B cell (primary cell): ENCODE measurements at regions not wholly inside any gene's neighbourhood (a gene's known extent, or its start where the extent isn't known, plus 50 kb on each side); places are given as distances from the start of the nearest gene placed in this dataset.

Source experiments
- ATAC-seq: fragments of 200-7000 bp; cut with Tn5 transposase; one replicate; pipeline ENCODE4 v1.10.0; 2021; ENCODE audit warnings: low read depth, mild to moderate bottlenecking, moderate number of reproducible peaks, moderate library complexity
- CTCF ChIA-PET: fragments of 350-600 bp; sonication (Branson Sonifier 250); formaldehyde crosslinking; loops from one replicate; lab custom pipeline; 2021; ENCODE audit warnings: antibody characterized with exemption, inconsistent platforms; lab: Charles Lee
- POLR2A ChIA-PET: fragments of 350-600 bp; sonication (Branson Sonifier 250); formaldehyde crosslinking; loops from one replicate; lab custom pipeline; 2021; ENCODE audit warnings: antibody characterized with exemption; lab: Charles Lee
- DNase-seq: peaks from one replicate; pipeline ENCODE4 v3.0.0; 2013
- H2AFZ ChIP-seq: 2 replicates; pipeline ENCODE4 v1.6.1; 2012; ENCODE audit warnings: mild to moderate bottlenecking, low read depth, low read length; ENCODE audit not compliant: insufficient read depth, poor library complexity, severe bottlenecking
- H3K27ac ChIP-seq, 2 donors: 1 replicate in 1 of 2; 2 replicates in 1 of 2; pipeline ENCODE4 v1.5.1; 2012 to 2013; ENCODE audit warnings: low read length in 2 of 2, mild to moderate bottlenecking in 2 of 2, moderate library complexity in 1 of 2
- H3K27me3 ChIP-seq, 4 experiments: fragments of 200-600 bp in 1 of 4; sonication (generic) in 1 of 4; replicated peaks in 1 of 4; 1 replicate in 2 of 4; 2 replicates in 2 of 4; pipeline versions ENCODE4 v1.6.1 to v1.7.0; 2013 to 2016; ENCODE audit warnings: low read length in 3 of 4, mild to moderate bottlenecking in 2 of 4, mixed read lengths in 1 of 4, moderate library complexity in 1 of 4; ENCODE audit not compliant: insufficient read depth in 4 of 4, control insufficient read depth in 3 of 4; ENCODE audit errors: control extremely low read depth in 1 of 4
- H3K36me3 ChIP-seq, 2 experiments: replicated peaks in 1 of 2; 1 replicate in 1 of 2; 2 replicates in 1 of 2; pipeline versions ENCODE4 v1.6.1 to v1.7.1; 2013; ENCODE audit warnings: low read length in 1 of 2; ENCODE audit not compliant: insufficient read depth in 2 of 2, control insufficient read depth in 1 of 2; ENCODE audit errors: control extremely low read depth in 1 of 2, extremely low read depth in 1 of 2
- H3K4me1 ChIP-seq, 2 donors: fragments of 200-600 bp in 1 of 2; sonication (generic) in 1 of 2; 1 replicate in 1 of 2; 2 replicates in 1 of 2; pipeline versions ENCODE4 v1.5.1 to v1.6.1; 2013 to 2017; ENCODE audit warnings: low read length in 2 of 2; ENCODE audit not compliant: control insufficient read depth in 2 of 2, insufficient read depth in 2 of 2
- H3K4me2 ChIP-seq: replicated peaks from 2 replicates; pipeline ENCODE3; 2012; ENCODE audit warnings: mild to moderate bottlenecking, low read depth, low read length; ENCODE audit not compliant: poor library complexity, severe bottlenecking
- H3K4me3 ChIP-seq, 5 experiments: fragments of 200-600 bp in 1 of 5; sonication (generic) in 1 of 5; 1 replicate in 3 of 5; 2 replicates in 2 of 5; pipeline versions ENCODE4 v1.5.1 to v1.7.0; 2011 to 2016; ENCODE audit warnings: low read length in 4 of 5, mild to moderate bottlenecking in 4 of 5, low read depth in 2 of 5, control low read depth in 1 of 5, moderate library complexity in 1 of 5; ENCODE audit not compliant: insufficient read depth in 1 of 5; ENCODE audit errors: control extremely low read depth in 1 of 5, extremely low read depth in 1 of 5
- H3K79me2 ChIP-seq: fragments of 200-600 bp; sonication (generic); one replicate; pipeline ENCODE4 v1.6.0; 2016; ENCODE audit warnings: low read length; ENCODE audit not compliant: control insufficient read depth, insufficient read depth
- H3K9ac ChIP-seq: fragments of 200-600 bp; sonication (generic); 2 replicates; pipeline ENCODE4 v1.6.1; 2017; ENCODE audit warnings: mild to moderate bottlenecking, low read length, moderate library complexity
- H3K9me3 ChIP-seq, 3 donors: one replicate each; pipeline versions ENCODE4 v1.6.1 to v1.7.1; 2013; ENCODE audit warnings: low read length in 2 of 3; ENCODE audit not compliant: control insufficient read depth in 2 of 3, insufficient read depth in 1 of 3; ENCODE audit errors: control extremely low read depth in 1 of 3
- H4K20me1 ChIP-seq: 2 replicates; pipeline ENCODE4 v1.6.0; 2012; ENCODE audit warnings: mild to moderate bottlenecking, low read length; ENCODE audit not compliant: insufficient read depth, control insufficient read depth, poor library complexity, severe bottlenecking
- H3K27ac Mint-ChIP-seq: one replicate; pipeline ENCODE4 v1.8.0; 2021; ENCODE audit warnings: mixed read lengths
- H3K27me3 Mint-ChIP-seq: one replicate; pipeline ENCODE4 v1.8.0; 2021; ENCODE audit warnings: mixed read lengths
- H3K4me1 Mint-ChIP-seq: one replicate; pipeline ENCODE4 v1.8.0; 2021; ENCODE audit warnings: mixed read lengths
- H3K4me3 Mint-ChIP-seq: one replicate; pipeline ENCODE4 v1.8.0; 2021; ENCODE audit warnings: mixed read lengths
- H3K9me3 Mint-ChIP-seq: one replicate; pipeline ENCODE4 v1.8.0; 2022; ENCODE audit warnings: mixed read lengths; ENCODE audit not compliant: insufficient read depth
- CTCF ChIP-seq: fragments of 200-600 bp; IDR thresholded peaks from one replicate; pipeline ENCODE4 v1.8.0; 2022; ENCODE audit warnings: antibody characterized with exemption, mild to moderate bottlenecking
- EZH2 ChIP-seq: IDR thresholded peaks from 2 replicates; pipeline ENCODE4 v1.6.1; 2012; ENCODE audit warnings: borderline replicate concordance, low read depth, mild to moderate bottlenecking, moderate library complexity, low read length; ENCODE audit not compliant: insufficient read depth, poor library complexity, severe bottlenecking
- WGBS: methylation state at CpG from one replicate; pipeline ENCODE4 v1.1.5; 2013; ENCODE audit warnings: missing lambda C conversion rate; ENCODE audit not compliant: insufficient coverage; 5-methylcytosine and 5-hydroxymethylcytosine counted together
- intact Hi-C: fragments of 100-400 bp; cut with micrococcal nuclease; formaldehyde crosslinking; loops from one replicate; pipeline ENCODE4 v1.10.0; 2022

GRCh38 chr12:89895591-89895990 lies 187.0 kb upstream of the ATP2B1 start:
- no peak for ATAC-seq
- CTCF ChIA-PET, result no interaction called here
- no CpG with 5 or more reads among the region's 2 CpGs for WGBS
- Histone ChIP-seq H3K9ac (no peak overlapping the region), H3K27ac (no peak overlapping the region), H3K4me2 (no peak overlapping the region), H3K4me1 (peaks cover 0 to 7% of the 10 kb centered on the region in 2 donors), H3K9me3 (peaks cover 0 to 2% (median 0%) of the 10 kb centered on the region in 3 donors), H4K20me1 (no peaks in the 10 kb centered on the region), H3K79me2 (no peaks in the 10 kb centered on the region), H3K27me3 (no peaks in the 10 kb centered on the region), H2AFZ (no peak overlapping the region), H3K36me3 (no peaks in the 10 kb centered on the region), H3K4me3 (no peak overlapping the region)
- no peak overlapping the region for H3K27ac Mint-ChIP-seq
- POLR2A ChIA-PET, result no interaction called here
- H3K27me3 Mint-ChIP-seq, result no peaks in the 10 kb centered on the region
- H3K4me1 Mint-ChIP-seq, result peaks cover 22% of the 10 kb centered on the region
- intact Hi-C loops, result no loop called here
- no peak overlapping the region for H3K4me3 Mint-ChIP-seq
- TF ChIP-seq EZH2 (no peak), CTCF (no peak)
- peaks cover 3% of the 10 kb centered on the region for H3K9me3 Mint-ChIP-seq
- DNase-seq, result no peak

GRCh38 chr12:89895101-89895500 lies 186.5 kb upstream of the ATP2B1 start:
- H3K27ac Mint-ChIP-seq, result no peak overlapping the region
- POLR2A ChIA-PET, result interaction anchor here (1.2 kb wide), 1 partner anchor 186 kb away, joined by 4 read pairs; no protein-coding TSS in a partner anchor
- Histone ChIP-seq H3K4me3 (no peak overlapping the region), H3K9me3 (peaks cover 0 to 2% (median 0%) of the 10 kb centered on the region in 3 donors), H3K27ac (no peak overlapping the region), H3K27me3 (no peaks in the 10 kb centered on the region), H3K9ac (no peak overlapping the region), H3K36me3 (no peaks in the 10 kb centered on the region), H3K79me2 (no peaks in the 10 kb centered on the region), H4K20me1 (no peaks in the 10 kb centered on the region), H3K4me1 (peaks cover 0 to 8% of the 10 kb centered on the region in 2 donors), H3K4me2 (no peak overlapping the region), H2AFZ (no peak overlapping the region)
- CTCF ChIA-PET, result no interaction called here
- intact Hi-C loops, result no loop called here
- H3K27me3 Mint-ChIP-seq, result no peaks in the 10 kb centered on the region
- no peak for TF ChIP-seq CTCF
- no peak for TF ChIP-seq EZH2
- peaks cover 27% of the 10 kb centered on the region for H3K4me1 Mint-ChIP-seq
- ATAC-seq (no peak), DNase-seq (no peak)
- 93% methylated on average over 4 of the region's 5 CpGs for WGBS
- H3K9me3 Mint-ChIP-seq, result peaks cover 4% of the 10 kb centered on the region
- no peak overlapping the region for H3K4me3 Mint-ChIP-seq
